SK-N-MC (cell line): ENCODE measurements at regions not wholly inside any gene's neighbourhood (a gene's known extent, or its start where the extent isn't known, plus 50 kb on each side); places are given as distances from the start of the nearest gene placed in this dataset.
A peak's percentile ranks its signal among the peaks of the same experiment; 100 is the strongest.

ENCODE experiments used
- DNase-seq: peaks from one replicate; pipeline ENCODE4 v3.0.0-alpha.2; 2011; ENCODE audit warnings: low read depth, low spot score
- H3K27ac ChIP-seq: fragments of 200-600 bp; sonication (generic); 2 replicates; pipeline ENCODE4 v1.5.1; 2016; ENCODE audit warnings: mixed run types
- H3K36me3 ChIP-seq: fragments of 200-600 bp; sonication (generic); 2 replicates; pipeline ENCODE4 v1.6.1; 2017; ENCODE audit warnings: antibody characterized with exemption, low read length, mixed read lengths; ENCODE audit not compliant: insufficient read depth
- H3K4me3 ChIP-seq: fragments of 200-600 bp; sonication (generic); 2 replicates; pipeline ENCODE4 v1.5.1; 2016
- H3K9ac ChIP-seq: fragments of 200-600 bp; sonication (generic); 2 replicates; pipeline ENCODE4 v1.8.0; 2017; ENCODE audit warnings: mixed run types, mixed read lengths; ENCODE audit not compliant: insufficient read length
- H3K9me3 ChIP-seq: fragments of 200-600 bp; sonication (generic); 2 replicates; pipeline ENCODE4 v1.6.1; 2017; ENCODE audit warnings: low read depth, mild to moderate bottlenecking, antibody characterized with exemption, low read length, moderate library complexity, mixed read lengths
- EZH2 ChIP-seq: fragments of 200-600 bp; sonication (generic); IDR thresholded peaks from one replicate; pipeline ENCODE4 v1.6.1; 2017; ENCODE audit warnings: antibody characterized with exemption
- FOXP2 ChIP-seq: optimal IDR thresholded peaks from 2 replicates; pipeline ENCODE3; 2011; ENCODE audit warnings: mild to moderate bottlenecking, moderate library complexity; ENCODE audit not compliant: insufficient read depth; ENCODE audit errors: extremely low read length, control extremely low read depth
- POLR2AphosphoS5 ChIP-seq: IDR thresholded peaks from 2 replicates; pipeline ENCODE4 v1.6.1; 2012; ENCODE audit warnings: mild to moderate bottlenecking, low read depth, low read length, borderline replicate concordance

GRCh38 chr7:115526278-115526677, 504.3 kb downstream of the TFEC start:
- DNase-seq: no peak
- Histone ChIP-seq H3K4me3 (no peak overlapping the region), H3K36me3 (no peaks in the 10 kb centered on the region), H3K9me3 (no peaks in the 10 kb centered on the region), H3K9ac (no peak overlapping the region), H3K27ac (no peak overlapping the region)
- TF ChIP-seq EZH2: no peak

GRCh38 chr7:115522174-115522573, 508.4 kb downstream of the TFEC start:
- no peak for TF ChIP-seq EZH2
- TF ChIP-seq FOXP2: no peak
- no peak for TF ChIP-seq POLR2AphosphoS5
- no peaks in the 10 kb centered on the region for H3K9me3 ChIP-seq
- no peak for DNase-seq
- H3K9ac ChIP-seq: no peak overlapping the region
- H3K27ac ChIP-seq: no peak overlapping the region
- H3K4me3 ChIP-seq: no peak overlapping the region
- no peaks in the 10 kb centered on the region for H3K36me3 ChIP-seq

GRCh38 chr7:115516341-115516740, 514.2 kb downstream of the TFEC start:
- TF ChIP-seq EZH2: no peak
- no peak for TF ChIP-seq FOXP2
- no peak for TF ChIP-seq POLR2AphosphoS5
- Histone ChIP-seq H3K27ac (no peak overlapping the region), H3K9me3 (no peaks in the 10 kb centered on the region), H3K36me3 (no peaks in the 10 kb centered on the region), H3K9ac (no peak overlapping the region), H3K4me3 (no peak overlapping the region)
- DNase-seq: no peak

- Histone ChIP-seq H3K9ac (no peak overlapping the region), H3K27ac (no peak overlapping the region), H3K36me3 (no peaks in the 10 kb centered on the region), H3K4me3 (no peak overlapping the region), H3K9me3 (no peaks in the 10 kb centered on the region)
- TF ChIP-seq FOXP2 (no peak), EZH2 (no peak), POLR2AphosphoS5 (no peak)
- DNase-seq: no peak
Measured at GRCh38 chr7:115511330-115511729, 519.2 kb downstream of the TFEC start.

- no peak for DNase-seq
- Histone ChIP-seq H3K9me3 (no peaks in the 10 kb centered on the region), H3K9ac (no peak overlapping the region), H3K4me3 (no peak overlapping the region), H3K27ac (no peak overlapping the region), H3K36me3 (no peaks in the 10 kb centered on the region)
- TF ChIP-seq FOXP2: no peak
- TF ChIP-seq POLR2AphosphoS5: no peak
- no peak for TF ChIP-seq EZH2
Measured at GRCh38 chr7:115505136-115505535, 525.4 kb downstream of the TFEC start.

- no peaks in the 10 kb centered on the region for H3K36me3 ChIP-seq
- no peak overlapping the region for H3K9ac ChIP-seq
- no peak for DNase-seq
- no peak for TF ChIP-seq FOXP2
- TF ChIP-seq POLR2AphosphoS5: no peak
- TF ChIP-seq EZH2: no peak
- H3K4me3 ChIP-seq: no peak overlapping the region
- no peak overlapping the region for H3K27ac ChIP-seq
- H3K9me3 ChIP-seq: no peaks in the 10 kb centered on the region
Measured at GRCh38 chr7:115499956-115500355, 530.6 kb downstream of the TFEC start.

GRCh38 chr7:115496006-115496405, 534.6 kb downstream of the TFEC start:
- no peaks in the 10 kb centered on the region for H3K9me3 ChIP-seq
- H3K36me3 ChIP-seq: no peaks in the 10 kb centered on the region
- no peak for TF ChIP-seq POLR2AphosphoS5
- no peak for TF ChIP-seq FOXP2
- TF ChIP-seq EZH2: no peak
- DNase-seq: no peak
- no peak overlapping the region for H3K4me3 ChIP-seq
- H3K27ac ChIP-seq: no peak overlapping the region
- no peak overlapping the region for H3K9ac ChIP-seq

- Histone ChIP-seq H3K27ac (peak overlapping the region; percentile 80), H3K36me3 (no peaks in the 10 kb centered on the region), H3K4me3 (peak overlapping the region; percentile 67), H3K9me3 (no peaks in the 10 kb centered on the region), H3K9ac (peak overlapping the region; percentile 4)
- peak; percentile 84 for DNase-seq
- peak; percentile 22; the same call in 1 of the 2 replicates for TF ChIP-seq POLR2AphosphoS5
- no peak for TF ChIP-seq FOXP2
Measured at GRCh38 chr7:115494529-115495147, 535.9 kb downstream of the TFEC start.

GRCh38 chr7:115493381-115493780, 537.2 kb downstream of the TFEC start:
- Histone ChIP-seq H3K36me3 (no peaks in the 10 kb centered on the region), H3K9me3 (no peaks in the 10 kb centered on the region), H3K9ac (no peak overlapping the region), H3K27ac (no peak overlapping the region), H3K4me3 (no peak overlapping the region)
- no peak for DNase-seq
- no peak for TF ChIP-seq EZH2
- TF ChIP-seq FOXP2: no peak
- no peak for TF ChIP-seq POLR2AphosphoS5
